HEK293 (cell line): ENCODE measurements at regions not wholly inside any gene's neighbourhood (a gene's known extent, or its start where the extent isn't known, plus 50 kb on each side); places are given as distances from the start of the nearest gene placed in this dataset.
A peak's percentile ranks its signal among the peaks of the same experiment; 100 is the strongest.

Experiments
- CTCF ChIA-PET: fragments of 350-600 bp; formaldehyde crosslinking; extraction: SDS; loops from one replicate; lab custom pipeline; 2021; ENCODE audit warnings: antibody characterized with exemption; lab: Yijun Ruan, JAX
- POLR2A ChIA-PET: fragments of 300-600 bp; formaldehyde crosslinking; extraction: SDS; loops from one replicate; lab custom pipeline; 2020; ENCODE audit warnings: antibody characterized with exemption, inconsistent platforms; lab: Yijun Ruan, JAX
- H3K27ac ChIP-seq: fragments of 200-500 bp; sonication (Bioruptor generic); 2 replicates; pipeline ENCODE4 v1.5.1; 2014; ENCODE audit warnings: low read depth, low read length, control low read depth, inconsistent platforms; ENCODE audit errors: extremely low read depth
- H3K36me3 ChIP-seq, 2 experiments: fragments of 200-500 bp in 1 of 2; sonication (Bioruptor generic) in 1 of 2; 1 replicate in 1 of 2; 2 replicates in 1 of 2; pipeline ENCODE4 v1.5.1; 2014 to 2017; ENCODE audit warnings: inconsistent platforms in 2 of 2, low read length in 2 of 2; ENCODE audit not compliant: control insufficient read depth in 2 of 2, insufficient read depth in 1 of 2
- H3K4me1 ChIP-seq: fragments of 200-500 bp; sonication (Bioruptor generic); 2 replicates; pipeline ENCODE4 v1.5.1; 2014; ENCODE audit warnings: mild to moderate bottlenecking, low read length, inconsistent platforms; ENCODE audit not compliant: control insufficient read depth, insufficient read depth
- H3K4me3 ChIP-seq: 2 replicates; pipeline ENCODE4 v1.5.1; 2011; ENCODE audit warnings: low read depth, mild to moderate bottlenecking, control low read depth, low read length, moderate library complexity
- H3K9me3 ChIP-seq: fragments of 200-500 bp; sonication (Bioruptor generic); 2 replicates; pipeline ENCODE4 v1.5.1; 2014; ENCODE audit warnings: low read depth, low read length, inconsistent platforms; ENCODE audit not compliant: control insufficient read depth, insufficient read depth
- HOXA7 ChIP-seq: sonication (generic); formaldehyde crosslinking; IDR thresholded peaks from 2 replicates; pipeline ENCODE4 v1.8.1; 2022; ENCODE audit warnings: missing genetic modification reagents, borderline replicate concordance
- HOXD13 ChIP-seq: sonication (generic); formaldehyde crosslinking; IDR thresholded peaks from 2 replicates; pipeline ENCODE4 v1.8.0; 2022; ENCODE audit warnings: missing genetic modification reagents, borderline replicate concordance
- MEIS1 ChIP-seq: sonication (generic); formaldehyde crosslinking; IDR thresholded peaks from 2 replicates; pipeline ENCODE4 v1.8.1; 2022; ENCODE audit warnings: missing genetic modification reagents, mild to moderate bottlenecking, borderline replicate concordance
- PATZ1 ChIP-seq: fragments of 450-650 bp; formaldehyde crosslinking; IDR thresholded peaks from 2 replicates; pipeline ENCODE4 v1.5.1; 2016; ENCODE audit warnings: missing biosample characterization, missing genetic modification characterization
- SETDB1 ChIP-seq: IDR thresholded peaks from one replicate; pipeline ENCODE4 v1.6.1; 2017; ENCODE audit warnings: mild to moderate bottlenecking, low read length, moderate library complexity, mixed read lengths; ENCODE audit not compliant: insufficient read length
- SP3 ChIP-seq: fragments of 450-650 bp; formaldehyde crosslinking; IDR thresholded peaks from 2 replicates; pipeline ENCODE4 v1.5.1; 2016; ENCODE audit warnings: missing biosample characterization, missing genetic modification characterization
- SP7 ChIP-seq: fragments of 450-650 bp; formaldehyde crosslinking; IDR thresholded peaks from 2 replicates; pipeline ENCODE4 v1.5.1; 2016; ENCODE audit warnings: missing biosample characterization, missing genetic modification characterization
- TRIM28 ChIP-seq: IDR thresholded peaks from 2 replicates; pipeline ENCODE4 v1.6.1; 2011; ENCODE audit warnings: low read length, control low read depth, borderline replicate concordance
- ZBTB21 ChIP-seq: fragments of 450-650 bp; formaldehyde crosslinking; IDR thresholded peaks from 2 replicates; pipeline ENCODE4 v1.5.1; 2017; ENCODE audit warnings: missing biosample characterization, missing genetic modification characterization
- ZNF138 ChIP-seq: fragments of 450-650 bp; formaldehyde crosslinking; IDR thresholded peaks from 2 replicates; pipeline ENCODE4 v1.5.1; 2016; ENCODE audit warnings: missing biosample characterization, missing genetic modification characterization, borderline replicate concordance
- ZNF140 ChIP-seq: fragments of 450-650 bp; formaldehyde crosslinking; IDR thresholded peaks from 2 replicates; pipeline ENCODE4 v1.5.1; 2016; ENCODE audit warnings: missing biosample characterization, missing genetic modification characterization
- ZNF174 ChIP-seq: fragments of 450-650 bp; formaldehyde crosslinking; IDR thresholded peaks from 2 replicates; pipeline ENCODE4 v1.5.0; 2017; ENCODE audit warnings: missing biosample characterization, mild to moderate bottlenecking, missing genetic modification characterization
- ZNF2 ChIP-seq: fragments of 450-650 bp; formaldehyde crosslinking; IDR thresholded peaks from 2 replicates; pipeline ENCODE4 v1.5.1; 2016; ENCODE audit warnings: missing biosample characterization, missing genetic modification characterization
- ZNF274 ChIP-seq, 2 experiments: fragments of 200-500 bp in 1 of 2; fragments of 450-650 bp in 1 of 2; sonication (Bioruptor generic) in 1 of 2; formaldehyde crosslinking in 1 of 2; IDR thresholded peaks; 2 replicates each; pipeline versions ENCODE4 v1.5.1 to v1.6.1; 2014 to 2016; ENCODE audit warnings: borderline replicate concordance in 1 of 2, inconsistent platforms in 1 of 2, low read length in 1 of 2, missing biosample characterization in 1 of 2, missing genetic modification characterization in 1 of 2
- ZNF366 ChIP-seq: fragments of 450-650 bp; formaldehyde crosslinking; conservative IDR thresholded peaks from 2 replicates; pipeline ENCODE4 v1.5.1; 2016; ENCODE audit warnings: missing biosample characterization, missing genetic modification characterization
- ZNF37A ChIP-seq: fragments of 450-650 bp; IDR thresholded peaks from 2 replicates; pipeline ENCODE4 v1.5.1; 2018; ENCODE audit warnings: missing biosample characterization, missing genetic modification characterization
- ZNF514 ChIP-seq: fragments of 450-650 bp; formaldehyde crosslinking; IDR thresholded peaks from 2 replicates; pipeline ENCODE4 v1.5.1; 2016; ENCODE audit warnings: missing biosample characterization, missing genetic modification characterization
- ZNF521 ChIP-seq: fragments of 450-650 bp; formaldehyde crosslinking; IDR thresholded peaks from 2 replicates; pipeline ENCODE4 v1.5.1; 2017; ENCODE audit warnings: missing biosample characterization, mild to moderate bottlenecking, missing genetic modification characterization
- ZNF549 ChIP-seq: fragments of 450-650 bp; IDR thresholded peaks from 2 replicates; pipeline ENCODE4 v1.5.1; 2018; ENCODE audit warnings: missing biosample characterization, missing genetic modification characterization, mild to moderate bottlenecking, inconsistent platforms, moderate library complexity
- ZNF555 ChIP-seq: fragments of 450-650 bp; formaldehyde crosslinking; conservative IDR thresholded peaks from 2 replicates; pipeline ENCODE4 v1.5.1; 2017; ENCODE audit warnings: missing biosample characterization, mild to moderate bottlenecking, missing genetic modification characterization, inconsistent platforms
- ZNF560 ChIP-seq: fragments of 450-650 bp; formaldehyde crosslinking; IDR thresholded peaks from 2 replicates; pipeline ENCODE4 v1.5.1; 2017; ENCODE audit warnings: missing biosample characterization, missing genetic modification characterization, borderline replicate concordance
- ZNF561 ChIP-seq: fragments of 450-650 bp; IDR thresholded peaks from 2 replicates; pipeline ENCODE4 v1.5.1; 2018; ENCODE audit warnings: missing biosample characterization, missing genetic modification characterization, borderline replicate concordance
- ZNF596 ChIP-seq: fragments of 450-650 bp; IDR thresholded peaks from 2 replicates; pipeline ENCODE4 v1.5.0; 2018; ENCODE audit warnings: missing biosample characterization, mild to moderate bottlenecking, missing genetic modification characterization, moderate library complexity
- ZNF677 ChIP-seq: fragments of 450-650 bp; IDR thresholded peaks from 2 replicates; pipeline ENCODE4 v1.5.0; 2018; ENCODE audit warnings: missing biosample characterization, mild to moderate bottlenecking, missing genetic modification characterization, moderate library complexity
- ZSCAN18 ChIP-seq: fragments of 450-650 bp; formaldehyde crosslinking; IDR thresholded peaks from 2 replicates; pipeline ENCODE4 v1.5.1; 2016; ENCODE audit warnings: missing biosample characterization, missing genetic modification characterization
- TF ChIP-seq, protein P1 (sequence below): fragments of 450-650 bp; formaldehyde crosslinking; IDR thresholded peaks from 2 replicates; pipeline ENCODE4 v1.5.1; 2017; ENCODE audit warnings: missing biosample characterization, missing genetic modification characterization
- TF ChIP-seq, protein P2 (sequence below): fragments of 450-650 bp; IDR thresholded peaks from 2 replicates; pipeline ENCODE4 v1.5.1; 2018; ENCODE audit warnings: missing biosample characterization, missing genetic modification characterization

DNA sequence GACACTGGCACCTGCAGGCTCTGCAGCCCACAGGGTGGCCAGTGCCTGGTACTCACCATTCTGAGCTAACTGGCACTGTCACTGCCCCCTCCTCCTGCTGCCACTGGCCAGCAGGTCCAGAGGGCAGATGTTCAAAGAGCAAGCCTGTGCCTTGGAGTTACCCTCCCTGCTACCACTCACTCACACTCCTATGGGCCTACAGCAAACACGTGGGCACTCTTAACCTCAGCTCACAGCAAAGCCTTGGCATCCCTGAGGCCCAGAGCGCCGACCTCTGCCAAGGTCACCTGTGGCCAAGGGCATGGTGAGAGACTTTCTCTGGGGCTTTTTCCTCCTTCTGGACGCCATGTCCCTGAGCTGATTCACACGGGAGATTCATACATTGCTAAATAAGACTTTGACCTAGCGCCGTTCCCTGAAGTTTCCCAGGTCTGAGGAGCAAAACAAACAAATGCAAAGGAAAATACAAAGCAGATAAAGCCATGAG lies 270.0 kb upstream of the PPP2R2D start (continued):
- TF ChIP-seq ZNF138 (no peak), ZNF596 (tag by site-specific recombination) (no peak), ZNF549 (tag by site-specific recombination) (no peak), ZNF677 (tag by site-specific recombination) (no peak)
- TF ChIP-seq, protein P1, sequence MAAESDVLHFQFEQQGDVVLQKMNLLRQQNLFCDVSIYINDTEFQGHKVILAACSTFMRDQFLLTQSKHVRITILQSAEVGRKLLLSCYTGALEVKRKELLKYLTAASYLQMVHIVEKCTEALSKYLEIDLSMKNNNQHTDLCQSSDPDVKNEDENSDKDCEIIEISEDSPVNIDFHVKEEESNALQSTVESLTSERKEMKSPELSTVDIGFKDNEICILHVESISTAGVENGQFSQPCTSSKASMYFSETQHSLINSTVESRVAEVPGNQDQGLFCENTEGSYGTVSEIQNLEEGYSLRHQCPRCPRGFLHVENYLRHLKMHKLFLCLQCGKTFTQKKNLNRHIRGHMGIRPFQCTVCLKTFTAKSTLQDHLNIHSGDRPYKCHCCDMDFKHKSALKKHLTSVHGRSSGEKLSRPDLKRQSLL (tag by site-specific recombination), result no peak

GRCh38 chr10:131631619-131632018 lies 269.2 kb upstream of the PPP2R2D start:
- CTCF ChIA-PET, result interaction anchor here (0.9 kb wide), 1 partner anchor 175 kb away, joined by 3 read pairs; no protein-coding TSS in a partner anchor

GRCh38 chr10:131635564-131636015 lies 265.2 kb upstream of the PPP2R2D start:
- CTCF ChIA-PET, result no interaction called here
- TF ChIP-seq ZNF561 (tag by site-specific recombination), result no peak
- TF ChIP-seq SP3, result 0 out of 2 replicates have a peak, but pooled peaks have one; percentile 12
- TF ChIP-seq ZNF366 (tag by site-specific recombination), result 0 out of 2 replicates have a peak, but pooled peaks have one; percentile 17
- no peak for TF ChIP-seq ZSCAN18 (tag by site-specific recombination)
- TF ChIP-seq HOXD13 (CRISPR knock-in tag), result no peak
- TF ChIP-seq SETDB1, result peak; percentile 72
- TF ChIP-seq ZBTB21 (tag by site-specific recombination), result 0 out of 2 replicates have a peak, but pooled peaks have one; percentile 40
- TF ChIP-seq, all 188 proteins: peak for 4
- no peaks in the 10 kb centered on the region for H3K4me1 ChIP-seq

More at GRCh38 chr10:131631619-131632018, 269.2 kb upstream of the PPP2R2D start:
- no peaks in the 10 kb centered on the region for H3K4me1 ChIP-seq
- H3K4me3 ChIP-seq, result no peak overlapping the region
- H3K27ac ChIP-seq, result no peak overlapping the region
- H3K9me3 ChIP-seq, result no peaks in the 10 kb centered on the region
- no peak for TF ChIP-seq ZNF174
- no peak for TF ChIP-seq ZNF560
- no peak for TF ChIP-seq ZNF140 (tag by site-specific recombination)
- no peak for TF ChIP-seq ZNF555 (tag by site-specific recombination)
- TF ChIP-seq MEIS1 (CRISPR knock-in tag), result no peak
- no peak for TF ChIP-seq ZNF2 (tag by site-specific recombination)
- TF ChIP-seq TRIM28, result no peak
- no peak for TF ChIP-seq ZNF514
- TF ChIP-seq SP7 (tag by site-specific recombination), result no peak
- TF ChIP-seq, protein P2, sequence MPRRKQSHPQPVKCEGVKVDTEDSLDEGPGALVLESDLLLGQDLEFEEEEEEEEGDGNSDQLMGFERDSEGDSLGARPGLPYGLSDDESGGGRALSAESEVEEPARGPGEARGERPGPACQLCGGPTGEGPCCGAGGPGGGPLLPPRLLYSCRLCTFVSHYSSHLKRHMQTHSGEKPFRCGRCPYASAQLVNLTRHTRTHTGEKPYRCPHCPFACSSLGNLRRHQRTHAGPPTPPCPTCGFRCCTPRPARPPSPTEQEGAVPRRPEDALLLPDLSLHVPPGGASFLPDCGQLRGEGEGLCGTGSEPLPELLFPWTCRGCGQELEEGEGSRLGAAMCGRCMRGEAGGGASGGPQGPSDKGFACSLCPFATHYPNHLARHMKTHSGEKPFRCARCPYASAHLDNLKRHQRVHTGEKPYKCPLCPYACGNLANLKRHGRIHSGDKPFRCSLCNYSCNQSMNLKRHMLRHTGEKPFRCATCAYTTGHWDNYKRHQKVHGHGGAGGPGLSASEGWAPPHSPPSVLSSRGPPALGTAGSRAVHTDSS (tag by site-specific recombination), result no peak
- TF ChIP-seq HOXA7 (CRISPR knock-in tag), result no peak
- TF ChIP-seq PATZ1 (tag by site-specific recombination), result no peak
- no peak for TF ChIP-seq ZNF521 (tag by site-specific recombination)
- no peak for TF ChIP-seq ZNF37A
- no peak for TF ChIP-seq ZNF274 (IDR thresholded peaks at IDR 0.05; ENCODE audit: low read length)
- TF ChIP-seq ZNF274 (tag by site-specific recombination; IDR thresholded peaks at IDR 0.05; ENCODE audit: borderline replicate concordance), result no peak
- TF ChIP-seq, all 188 proteins: peak for 0
- no peaks in the 10 kb centered on the region for H3K36me3 ChIP-seq
- POLR2A ChIA-PET, result no interaction called here

More at GRCh38 chr10:131635564-131636015, 265.2 kb upstream of the PPP2R2D start:
- Histone ChIP-seq H3K4me3 (no peak overlapping the region), H3K27ac (no peak overlapping the region), H3K9me3 (no peaks in the 10 kb centered on the region), H3K36me3 (no peaks in the 10 kb centered on the region)
- POLR2A ChIA-PET, result interaction anchor here (0.6 kb wide), 1 partner anchor 296 kb away, joined by 3 read pairs; no protein-coding TSS in a partner anchor
